ENCODE measurements at regions not wholly inside any gene's neighbourhood (a gene's known extent, or its start where the extent isn't known, plus 50 kb on each side); places are given as distances from the start of the nearest gene placed in this dataset.

DNA sequence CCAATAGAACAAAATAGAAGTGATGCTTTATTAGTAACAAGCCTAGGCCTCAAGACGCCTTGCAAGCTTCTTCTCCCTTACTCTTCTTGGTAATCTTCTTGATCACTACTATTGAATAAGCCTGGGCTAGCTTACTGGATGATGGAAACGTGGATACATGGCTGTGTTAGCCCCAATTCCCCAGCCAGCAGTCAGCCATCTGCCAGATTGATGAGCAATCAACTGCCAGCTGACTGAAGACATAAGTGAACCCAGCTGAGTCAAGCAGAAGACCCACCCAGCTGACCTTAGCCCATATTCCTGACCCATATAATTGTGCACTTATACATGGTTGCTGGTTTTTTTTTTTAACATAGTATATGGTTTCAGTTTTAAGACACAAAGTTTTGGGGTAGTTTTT is 130.4 kb downstream of the DHX15 start:
- H3K4me3 ChIP-seq (ENCODE audit: insufficient read depth, low read depth, low read length): no peak overlapping the region
- H3K27ac ChIP-seq (ENCODE audit: insufficient read depth, low read depth, low read length, poor library complexity, severe bottlenecking): no peak overlapping the region
- no peaks in the 10 kb centered on the region for H3K9me3 ChIP-seq (ENCODE audit: control insufficient read depth, low read length)
- 84 to 88% methylated on average over 2 of the region's 2 CpGs for WGBS, 2 experiments
- no peaks in the 10 kb centered on the region for H3K36me3 ChIP-seq (ENCODE audit: control insufficient read depth, insufficient read depth, low read length)
- H3K27me3 ChIP-seq (ENCODE audit: control insufficient read depth, insufficient read depth, low read length, poor library complexity, severe bottlenecking): no peaks in the 10 kb centered on the region
- no peaks in the 10 kb centered on the region for H3K4me1 ChIP-seq (ENCODE audit: control insufficient read depth, insufficient read depth, low read length)

DNA sequence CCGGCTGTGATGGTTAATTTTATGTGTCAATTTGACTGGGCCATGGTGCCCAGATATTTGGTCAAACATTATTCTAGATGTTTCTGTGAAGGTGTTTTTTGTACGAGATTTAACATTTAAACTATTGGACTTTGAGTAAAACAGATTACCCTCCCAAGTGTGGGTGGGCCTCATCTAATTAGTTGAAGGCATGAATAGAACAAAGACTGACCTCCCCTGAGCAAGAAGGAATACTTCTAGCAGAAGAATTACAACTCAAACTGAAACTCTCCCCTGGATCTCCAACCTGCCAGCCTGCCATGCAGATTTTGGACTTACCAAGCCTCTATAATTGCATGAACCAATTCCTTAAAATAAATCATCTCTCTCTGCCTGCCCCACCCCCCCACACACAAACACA is 132.5 kb downstream of the DHX15 start:
- 84 to 89% methylated on average over 2 of the region's 2 CpGs for WGBS, 2 experiments
- no peak overlapping the region for H3K4me3 ChIP-seq (ENCODE audit: insufficient read depth, low read depth, low read length)

DNA sequence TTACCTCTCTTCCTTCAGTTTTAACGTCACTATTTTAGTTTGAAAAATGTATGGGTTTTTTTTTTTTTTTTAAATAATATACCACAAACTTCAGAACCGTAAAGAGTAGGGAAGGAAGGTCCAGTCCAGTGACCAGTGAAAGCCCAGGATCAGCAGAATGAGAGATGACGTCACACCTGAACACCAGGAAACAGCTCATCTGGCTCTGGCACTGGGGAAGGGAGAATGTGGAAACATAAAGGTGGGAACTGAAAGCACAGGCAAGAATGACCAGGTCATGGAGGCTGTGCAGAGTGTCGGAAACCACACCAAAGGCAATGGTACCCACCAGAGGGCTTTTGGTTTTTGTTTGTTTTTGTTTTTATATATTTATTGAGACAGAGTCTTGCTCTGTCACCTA is 141.2 kb downstream of the DHX15 start:
- Histone ChIP-seq H3K4me1 (ENCODE audit: control insufficient read depth, insufficient read depth, low read length) (no peaks in the 10 kb centered on the region), H3K36me3 (ENCODE audit: control insufficient read depth, insufficient read depth, low read length) (no peaks in the 10 kb centered on the region), H3K27me3 (ENCODE audit: control insufficient read depth, insufficient read depth, low read length, poor library complexity, severe bottlenecking) (no peaks in the 10 kb centered on the region), H3K27ac (ENCODE audit: insufficient read depth, low read depth, low read length, poor library complexity, severe bottlenecking) (no peak overlapping the region), H3K9me3 (ENCODE audit: control insufficient read depth, low read length) (no peaks in the 10 kb centered on the region), H3K4me3 (ENCODE audit: insufficient read depth, low read depth, low read length) (no peak overlapping the region)
- 93 to 99% methylated on average over 3 of the region's 4 CpGs for WGBS, 2 experiments

More for the DNA sequence above, 132.5 kb downstream of the DHX15 start:
- Histone ChIP-seq H3K27ac (ENCODE audit: insufficient read depth, low read depth, low read length, poor library complexity, severe bottlenecking) (no peak overlapping the region), H3K4me1 (ENCODE audit: control insufficient read depth, insufficient read depth, low read length) (no peaks in the 10 kb centered on the region), H3K27me3 (ENCODE audit: control insufficient read depth, insufficient read depth, low read length, poor library complexity, severe bottlenecking) (no peaks in the 10 kb centered on the region), H3K9me3 (ENCODE audit: control insufficient read depth, low read length) (no peaks in the 10 kb centered on the region), H3K36me3 (ENCODE audit: control insufficient read depth, insufficient read depth, low read length) (no peaks in the 10 kb centered on the region)

DNA sequence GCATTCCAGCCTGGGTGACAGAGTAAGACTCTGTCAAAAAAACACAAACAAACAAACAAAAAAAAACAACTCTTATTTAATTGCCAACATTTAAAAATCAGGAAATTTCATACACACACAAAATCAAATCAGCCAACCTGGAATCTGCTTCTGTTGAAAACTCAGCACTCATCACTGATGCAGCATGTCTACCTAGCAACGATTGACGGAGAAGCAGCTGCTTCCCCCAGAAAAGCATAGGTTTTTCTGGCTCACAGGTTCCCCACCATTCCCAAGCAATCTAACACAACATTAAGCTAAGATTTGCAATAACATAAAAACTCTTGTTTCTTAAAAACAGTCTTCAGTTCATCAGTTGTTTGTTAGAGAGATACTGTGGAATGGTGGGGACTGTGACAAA is 143.6 kb downstream of the DHX15 start:
- no peaks in the 10 kb centered on the region for H3K4me1 ChIP-seq (ENCODE audit: control insufficient read depth, insufficient read depth, low read length)
- no peaks in the 10 kb centered on the region for H3K27me3 ChIP-seq (ENCODE audit: control insufficient read depth, insufficient read depth, low read length, poor library complexity, severe bottlenecking)
- WGBS, 2 experiments: 96 to 98% methylated on average over 2 of the region's 2 CpGs
- no peaks in the 10 kb centered on the region for H3K36me3 ChIP-seq (ENCODE audit: control insufficient read depth, insufficient read depth, low read length)
- no peak overlapping the region for H3K4me3 ChIP-seq (ENCODE audit: insufficient read depth, low read depth, low read length)
- no peak overlapping the region for H3K27ac ChIP-seq (ENCODE audit: insufficient read depth, low read depth, low read length, poor library complexity, severe bottlenecking)
- no peaks in the 10 kb centered on the region for H3K9me3 ChIP-seq (ENCODE audit: control insufficient read depth, low read length)

DNA sequence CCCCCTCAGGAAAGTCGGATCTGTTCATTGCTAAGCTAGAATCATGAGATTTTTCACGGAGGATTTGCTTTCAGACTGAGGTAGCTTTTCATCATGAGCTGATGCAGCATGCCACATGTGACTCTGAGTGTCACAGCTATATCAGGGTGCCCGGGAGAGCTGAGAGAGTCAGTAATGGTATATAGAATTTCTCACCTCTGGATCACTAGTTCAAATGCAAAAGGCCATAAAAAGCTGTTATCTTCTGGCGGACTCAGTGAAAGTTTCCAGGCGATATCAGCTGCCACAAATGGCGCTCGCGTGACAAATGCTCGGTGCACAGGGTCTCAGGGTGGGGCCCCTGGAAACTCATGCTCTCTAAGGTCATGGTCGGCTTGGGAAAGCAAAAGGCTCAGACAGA is 150.1 kb downstream of the DHX15 start:
- Histone ChIP-seq H3K4me3 (ENCODE audit: insufficient read depth, low read depth, low read length) (no peak overlapping the region), H3K4me1 (ENCODE audit: control insufficient read depth, insufficient read depth, low read length) (no peaks in the 10 kb centered on the region), H3K9me3 (ENCODE audit: control insufficient read depth, low read length) (no peaks in the 10 kb centered on the region), H3K27ac (ENCODE audit: insufficient read depth, low read depth, low read length, poor library complexity, severe bottlenecking) (no peak overlapping the region), H3K27me3 (ENCODE audit: control insufficient read depth, insufficient read depth, low read length, poor library complexity, severe bottlenecking) (no peaks in the 10 kb centered on the region), H3K36me3 (ENCODE audit: control insufficient read depth, insufficient read depth, low read length) (no peaks in the 10 kb centered on the region)
- WGBS, 2 experiments: 93 to 94% methylated on average over 10 of the region's 10 CpGs

DNA sequence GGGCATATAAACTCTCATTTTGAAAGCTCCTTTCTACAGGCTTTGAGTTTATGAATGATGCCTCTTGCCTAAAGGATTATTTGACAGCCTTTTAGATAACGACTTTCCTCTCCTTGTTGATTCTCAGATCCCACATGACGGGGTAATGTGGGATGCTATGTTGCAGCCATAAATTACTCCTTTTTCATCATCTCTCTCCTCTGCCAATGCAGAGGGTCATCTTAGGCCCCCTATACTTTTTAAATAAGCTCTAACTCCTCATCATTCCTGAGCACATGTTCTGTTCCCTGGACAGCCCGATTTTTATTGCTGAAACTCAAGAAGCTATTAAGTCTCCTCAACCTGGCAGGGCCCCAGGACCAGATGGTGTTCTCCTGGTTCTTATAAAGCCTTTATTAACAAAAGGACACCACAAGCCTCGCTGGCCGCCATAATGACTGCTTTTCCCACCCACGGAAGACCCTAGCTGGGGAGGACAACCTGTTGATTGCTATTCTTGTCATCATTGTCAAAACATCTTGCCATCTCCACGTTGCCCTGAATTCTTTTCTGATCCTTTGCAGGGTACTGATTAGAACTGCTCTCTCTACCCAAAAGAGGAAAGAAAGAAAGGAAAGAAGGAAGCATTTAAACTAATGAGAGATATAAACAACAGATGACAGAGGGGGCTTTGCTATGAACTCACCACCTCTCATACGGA is 150.7 kb downstream of the DHX15 start:
- Histone ChIP-seq H3K9me3 (ENCODE audit: control insufficient read depth, low read length) (no peaks in the 10 kb centered on the region), H3K4me3 (ENCODE audit: insufficient read depth, low read depth, low read length) (no peak overlapping the region), H3K27me3 (ENCODE audit: control insufficient read depth, insufficient read depth, low read length, poor library complexity, severe bottlenecking) (no peaks in the 10 kb centered on the region), H3K4me1 (ENCODE audit: control insufficient read depth, insufficient read depth, low read length) (no peaks in the 10 kb centered on the region), H3K27ac (ENCODE audit: insufficient read depth, low read depth, low read length, poor library complexity, severe bottlenecking) (no peak overlapping the region), H3K36me3 (ENCODE audit: control insufficient read depth, insufficient read depth, low read length) (no peaks in the 10 kb centered on the region)
- WGBS, 2 experiments: 82 to 86% methylated on average over 8 of the region's 8 CpGs

DNA sequence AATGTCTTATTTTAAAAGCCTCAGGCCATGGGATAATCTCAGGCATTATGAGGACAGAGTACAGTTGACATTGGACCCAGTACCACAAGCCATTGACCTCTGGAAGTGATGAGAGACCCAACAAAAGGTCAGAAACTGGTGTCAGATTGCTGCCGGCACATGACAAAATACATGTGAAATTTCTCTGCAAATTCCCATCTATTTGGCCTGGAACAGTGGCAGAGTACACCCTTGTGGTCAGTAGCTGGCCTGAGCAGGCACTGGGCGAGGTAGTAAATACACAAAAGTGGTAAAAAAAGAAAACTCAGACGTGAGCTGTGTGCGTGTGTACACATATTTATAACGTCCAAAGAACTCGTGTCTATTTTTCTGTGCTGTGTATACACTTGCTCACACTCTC is 155.5 kb downstream of the DHX15 start:
- Histone ChIP-seq H3K27me3 (ENCODE audit: control insufficient read depth, insufficient read depth, low read length, poor library complexity, severe bottlenecking) (no peaks in the 10 kb centered on the region), H3K9me3 (ENCODE audit: control insufficient read depth, low read length) (no peaks in the 10 kb centered on the region), H3K36me3 (ENCODE audit: control insufficient read depth, insufficient read depth, low read length) (no peaks in the 10 kb centered on the region), H3K27ac (ENCODE audit: insufficient read depth, low read depth, low read length, poor library complexity, severe bottlenecking) (no peak overlapping the region), H3K4me1 (ENCODE audit: control insufficient read depth, insufficient read depth, low read length) (no peaks in the 10 kb centered on the region), H3K4me3 (ENCODE audit: insufficient read depth, low read depth, low read length) (no peak overlapping the region)
- 89 to 90% methylated on average over 6 of the region's 6 CpGs for WGBS, 2 experiments

DNA sequence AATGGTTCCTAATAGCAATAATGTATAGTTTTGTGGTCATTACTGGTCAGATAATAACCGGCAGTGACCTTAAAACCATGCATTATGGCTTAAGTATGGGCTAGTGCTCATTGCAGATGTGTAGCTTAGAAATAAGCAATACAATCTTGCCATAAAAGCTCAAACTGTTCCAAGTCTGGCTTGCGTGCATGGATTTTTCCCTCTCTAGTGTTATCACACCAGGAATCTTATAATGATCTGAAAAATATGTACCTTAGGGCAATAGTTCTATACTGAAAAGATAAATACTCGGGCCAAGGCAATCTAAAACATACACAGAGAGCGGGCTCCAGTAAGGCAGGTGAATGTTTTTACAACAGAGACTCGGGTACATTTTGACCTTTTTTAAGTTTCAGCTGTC is 157.8 kb downstream of the DHX15 start:
- no peaks in the 10 kb centered on the region for H3K9me3 ChIP-seq (ENCODE audit: control insufficient read depth, low read length)
- H3K4me1 ChIP-seq (ENCODE audit: control insufficient read depth, insufficient read depth, low read length): no peaks in the 10 kb centered on the region
- H3K27ac ChIP-seq (ENCODE audit: insufficient read depth, low read depth, low read length, poor library complexity, severe bottlenecking): no peak overlapping the region
- no peaks in the 10 kb centered on the region for H3K36me3 ChIP-seq (ENCODE audit: control insufficient read depth, insufficient read depth, low read length)
- no peaks in the 10 kb centered on the region for H3K27me3 ChIP-seq (ENCODE audit: control insufficient read depth, insufficient read depth, low read length, poor library complexity, severe bottlenecking)
- no peak overlapping the region for H3K4me3 ChIP-seq (ENCODE audit: insufficient read depth, low read depth, low read length)
- 93 to 95% methylated on average over 4 to 5 of the region's 5 CpGs for WGBS, 2 experiments

DNA sequence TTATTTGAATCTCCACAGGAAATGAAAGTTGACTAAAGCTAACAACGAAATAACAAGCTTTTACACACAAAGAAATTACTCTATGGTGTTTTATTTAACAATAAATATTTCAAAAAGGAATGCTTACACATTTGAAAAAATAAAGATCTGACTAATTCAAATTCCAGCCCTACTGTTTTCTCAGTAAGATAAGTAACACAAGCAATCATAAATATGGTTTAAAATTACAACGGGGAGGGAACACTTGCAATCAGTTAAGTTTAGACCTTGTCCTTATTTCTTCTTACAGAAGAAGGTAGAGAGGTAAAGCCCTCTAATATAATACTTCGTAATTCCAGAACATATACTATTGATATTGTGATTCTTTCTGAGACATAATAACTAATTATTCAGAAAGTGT is 158.5 kb downstream of the DHX15 start:
- Histone ChIP-seq H3K27me3 (ENCODE audit: control insufficient read depth, insufficient read depth, low read length, poor library complexity, severe bottlenecking) (no peaks in the 10 kb centered on the region), H3K27ac (ENCODE audit: insufficient read depth, low read depth, low read length, poor library complexity, severe bottlenecking) (no peak overlapping the region), H3K4me3 (ENCODE audit: insufficient read depth, low read depth, low read length) (no peak overlapping the region), H3K9me3 (ENCODE audit: control insufficient read depth, low read length) (no peaks in the 10 kb centered on the region), H3K4me1 (ENCODE audit: control insufficient read depth, insufficient read depth, low read length) (no peaks in the 10 kb centered on the region), H3K36me3 (ENCODE audit: control insufficient read depth, insufficient read depth, low read length) (no peaks in the 10 kb centered on the region)
- WGBS, 2 experiments: 100% methylated on average over 1 of the region's 3 CpGs; no CpG with 5 or more reads in 1 of the 2 experiments

DNA sequence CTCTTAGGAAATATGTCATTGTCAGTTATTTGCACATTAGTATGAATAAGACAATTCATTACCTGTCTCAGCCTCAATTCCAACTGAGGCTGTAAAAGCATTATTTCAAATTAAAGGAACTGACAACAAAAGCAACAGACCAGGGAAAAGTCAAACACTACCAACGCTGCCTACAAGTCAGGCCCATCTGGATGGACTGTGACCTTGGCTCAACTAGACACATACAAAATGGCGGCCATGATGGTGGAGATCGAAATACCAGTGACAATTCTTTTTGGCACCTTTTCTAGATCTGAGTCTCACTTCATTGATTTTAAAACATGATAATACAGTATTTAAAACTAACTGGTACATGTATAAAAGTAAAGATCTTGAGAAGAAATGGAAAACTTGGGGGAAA is 160.7 kb downstream of the DHX15 start:
- WGBS, 2 experiments: 96 to 100% methylated on average over 3 of the region's 3 CpGs
- no peaks in the 10 kb centered on the region for H3K4me1 ChIP-seq (ENCODE audit: control insufficient read depth, insufficient read depth, low read length)
- no peak overlapping the region for H3K4me3 ChIP-seq (ENCODE audit: insufficient read depth, low read depth, low read length)
- no peaks in the 10 kb centered on the region for H3K9me3 ChIP-seq (ENCODE audit: control insufficient read depth, low read length)
- no peak overlapping the region for H3K27ac ChIP-seq (ENCODE audit: insufficient read depth, low read depth, low read length, poor library complexity, severe bottlenecking)
- no peaks in the 10 kb centered on the region for H3K27me3 ChIP-seq (ENCODE audit: control insufficient read depth, insufficient read depth, low read length, poor library complexity, severe bottlenecking)
- no peaks in the 10 kb centered on the region for H3K36me3 ChIP-seq (ENCODE audit: control insufficient read depth, insufficient read depth, low read length)

DNA sequence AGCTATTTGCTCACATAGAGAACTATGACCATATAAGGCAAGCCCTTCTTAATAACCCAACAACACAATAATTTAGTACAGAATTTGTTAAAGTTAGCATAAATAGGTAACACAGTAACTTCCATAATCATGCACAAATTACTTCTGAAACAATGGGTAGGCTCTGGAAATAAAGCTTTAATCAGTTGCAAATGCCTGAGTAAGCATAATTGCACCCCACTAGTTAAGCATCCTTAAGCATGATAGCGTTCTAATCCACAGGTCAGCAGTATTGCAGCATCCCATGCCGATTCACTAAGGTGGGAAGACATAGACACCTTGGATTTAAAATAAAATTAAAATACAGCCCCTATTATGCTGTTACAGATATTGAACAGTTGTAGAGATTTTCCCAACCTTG is 161.7 kb downstream of the DHX15 start:
- no peaks in the 10 kb centered on the region for H3K9me3 ChIP-seq (ENCODE audit: control insufficient read depth, low read length)
- H3K27me3 ChIP-seq (ENCODE audit: control insufficient read depth, insufficient read depth, low read length, poor library complexity, severe bottlenecking): no peaks in the 10 kb centered on the region

More for the DNA sequence above, 161.7 kb downstream of the DHX15 start:
- Histone ChIP-seq H3K4me1 (ENCODE audit: control insufficient read depth, insufficient read depth, low read length) (no peaks in the 10 kb centered on the region), H3K4me3 (ENCODE audit: insufficient read depth, low read depth, low read length) (no peak overlapping the region), H3K27ac (ENCODE audit: insufficient read depth, low read depth, low read length, poor library complexity, severe bottlenecking) (no peak overlapping the region), H3K36me3 (ENCODE audit: control insufficient read depth, insufficient read depth, low read length) (no peaks in the 10 kb centered on the region)
- WGBS, 2 experiments: 87 to 100% methylated on average over 1 to 2 of the region's 2 CpGs

Data from ectodermal cell (in vitro differentiated cells).